ENCODE measurements at regions not wholly inside any gene's neighbourhood (a gene's known extent, or its start where the extent isn't known, plus 50 kb on each side); places are given as distances from the start of the nearest gene placed in this dataset.

GRCh38 chrY:8705636-8706300 is 631.5 kb upstream of the TSPY4 start:
- no peak overlapping the region for H3K4me3 Mint-ChIP-seq
- no peaks in the 10 kb centered on the region for H3K27me3 Mint-ChIP-seq
- CTCF ChIA-PET, result no interaction called here
- no peak overlapping the region for H3K27ac Mint-ChIP-seq
- DNase-seq, result no peak
- H3K4me1 Mint-ChIP-seq, result no peaks in the 10 kb centered on the region
- no peaks in the 10 kb centered on the region for H3K9me3 Mint-ChIP-seq
- no peaks in the 10 kb centered on the region for H3K36me3 Mint-ChIP-seq

DNA sequence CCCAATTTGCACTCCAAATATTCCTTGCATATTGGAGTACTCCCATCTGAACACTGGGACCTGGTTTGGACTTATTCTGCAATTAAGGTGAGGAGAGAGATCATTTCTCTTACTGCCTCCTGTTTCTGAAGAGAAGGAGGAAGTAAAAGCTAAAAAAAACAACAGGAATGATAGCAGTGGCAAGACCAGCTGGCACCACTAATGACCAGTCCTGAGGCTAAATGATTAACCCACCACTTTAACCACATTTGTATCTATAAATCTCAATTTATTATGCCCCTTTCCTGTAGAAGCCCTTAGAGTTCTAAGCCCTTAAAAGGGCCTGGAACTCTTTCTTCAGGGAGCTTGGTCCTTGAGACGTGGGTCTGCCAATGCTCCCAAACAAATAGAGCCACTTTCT is 625.0 kb upstream of the TSPY4 start:
- no peaks in the 10 kb centered on the region for H3K27me3 Mint-ChIP-seq
- no peaks in the 10 kb centered on the region for H3K4me1 Mint-ChIP-seq
- no peaks in the 10 kb centered on the region for H3K9me3 Mint-ChIP-seq
- no peak overlapping the region for H3K27ac Mint-ChIP-seq
- no peak for DNase-seq
- H3K4me3 Mint-ChIP-seq, result no peak overlapping the region
- H3K36me3 Mint-ChIP-seq, result no peaks in the 10 kb centered on the region
- CTCF ChIA-PET, result no interaction called here

- no peaks in the 10 kb centered on the region for H3K4me1 Mint-ChIP-seq
- H3K27ac Mint-ChIP-seq, result no peak overlapping the region
- DNase-seq, result no peak
- no peaks in the 10 kb centered on the region for H3K36me3 Mint-ChIP-seq
- no peaks in the 10 kb centered on the region for H3K9me3 Mint-ChIP-seq
- H3K27me3 Mint-ChIP-seq, result no peaks in the 10 kb centered on the region
- CTCF ChIA-PET, result no interaction called here
- no peak overlapping the region for H3K4me3 Mint-ChIP-seq
Observed at GRCh38 chrY:8715226-8715625, 622.0 kb upstream of the TSPY4 start.

GRCh38 chrY:8726616-8727015 is 610.6 kb upstream of the TSPY4 start:
- Mint-ChIP-seq H3K4me1 (no peaks in the 10 kb centered on the region), H3K9me3 (no peaks in the 10 kb centered on the region), H3K27ac (no peak overlapping the region), H3K4me3 (no peak overlapping the region), H3K27me3 (no peaks in the 10 kb centered on the region), H3K36me3 (no peaks in the 10 kb centered on the region)
- no peak for DNase-seq
- CTCF ChIA-PET, result no interaction called here

DNA sequence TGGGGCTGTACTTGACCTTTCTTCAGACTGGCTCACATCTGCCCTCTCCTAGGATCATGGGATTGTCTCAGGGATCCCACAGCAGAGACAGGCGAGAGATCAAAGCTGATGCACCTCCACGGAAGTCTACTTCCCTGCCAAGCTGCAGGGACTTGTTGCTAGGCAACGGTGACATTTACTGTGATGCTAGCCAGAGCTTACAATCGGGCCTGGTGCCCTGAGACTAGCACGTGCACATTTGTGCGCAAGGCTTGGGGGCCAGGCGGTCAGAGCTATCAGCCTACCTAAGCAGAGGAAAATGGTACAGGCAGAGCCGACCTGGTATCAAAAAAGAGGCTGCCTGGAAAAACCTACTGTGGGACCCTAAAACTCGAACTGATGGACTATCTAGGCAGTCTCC is 607.3 kb upstream of the TSPY4 start:
- no peak overlapping the region for H3K27ac Mint-ChIP-seq
- H3K4me1 Mint-ChIP-seq, result no peaks in the 10 kb centered on the region
- no peaks in the 10 kb centered on the region for H3K36me3 Mint-ChIP-seq
- CTCF ChIA-PET, result no interaction called here
- no peak for DNase-seq
- H3K27me3 Mint-ChIP-seq, result no peaks in the 10 kb centered on the region
- H3K4me3 Mint-ChIP-seq, result no peak overlapping the region
- no peaks in the 10 kb centered on the region for H3K9me3 Mint-ChIP-seq

DNA sequence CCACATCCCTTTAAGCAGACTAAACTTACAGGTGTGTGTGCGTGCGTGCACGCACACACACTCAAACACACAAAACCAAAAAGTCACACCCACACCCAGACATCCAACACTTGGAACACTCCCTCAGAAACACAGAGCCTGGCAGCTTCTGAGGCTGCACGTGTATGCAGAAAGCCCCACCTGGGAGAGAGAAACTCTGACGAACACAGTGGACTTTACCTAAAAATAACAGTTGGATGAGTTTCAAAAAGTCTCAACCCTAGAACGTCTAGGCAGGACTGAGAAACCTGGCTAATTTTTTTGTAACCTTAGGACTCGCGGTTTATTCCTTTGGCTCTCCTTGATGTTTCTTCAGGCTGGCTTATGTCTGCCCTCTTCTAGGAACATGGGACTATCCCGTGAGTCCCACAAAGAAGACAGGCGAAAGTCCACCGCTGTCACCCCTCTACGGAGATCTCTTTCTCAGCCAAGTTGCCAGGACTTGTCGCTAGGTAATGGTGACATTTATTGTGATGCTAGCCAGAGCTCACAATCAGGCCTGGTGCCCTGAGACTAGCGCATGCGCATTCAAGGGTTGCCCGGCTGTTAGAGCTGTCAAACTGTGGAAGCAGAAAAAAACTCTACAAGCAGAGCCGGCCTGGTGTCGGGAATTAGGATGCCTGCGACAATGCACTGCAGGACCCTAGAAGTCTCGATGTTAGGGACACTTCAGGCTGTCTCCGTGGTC is 595.8 kb upstream of the TSPY4 start:
- Mint-ChIP-seq H3K36me3 (no peaks in the 10 kb centered on the region), H3K9me3 (no peaks in the 10 kb centered on the region), H3K27me3 (no peaks in the 10 kb centered on the region), H3K27ac (no peak overlapping the region), H3K4me1 (no peaks in the 10 kb centered on the region), H3K4me3 (no peak overlapping the region)
- CTCF ChIA-PET, result no interaction called here
- DNase-seq, result no peak

- no peak for DNase-seq
- no peaks in the 10 kb centered on the region for H3K4me1 Mint-ChIP-seq
- H3K27ac Mint-ChIP-seq, result no peak overlapping the region
- H3K27me3 Mint-ChIP-seq, result no peaks in the 10 kb centered on the region
- no peak overlapping the region for H3K4me3 Mint-ChIP-seq
- no peaks in the 10 kb centered on the region for H3K9me3 Mint-ChIP-seq
- CTCF ChIA-PET, result no interaction called here
- no peaks in the 10 kb centered on the region for H3K36me3 Mint-ChIP-seq
Observed at GRCh38 chrY:8764184-8764583, 573.1 kb upstream of the TSPY4 start.

- H3K27me3 Mint-ChIP-seq, result no peaks in the 10 kb centered on the region
- no peaks in the 10 kb centered on the region for H3K9me3 Mint-ChIP-seq
Observed at GRCh38 chrY:8781184-8781890, 555.9 kb upstream of the TSPY4 start.

GRCh38 chrY:8794561-8794960 is 542.7 kb upstream of the TSPY4 start:
- DNase-seq, result no peak
- Mint-ChIP-seq H3K4me1 (no peaks in the 10 kb centered on the region), H3K36me3 (no peaks in the 10 kb centered on the region), H3K27me3 (no peaks in the 10 kb centered on the region), H3K27ac (no peak overlapping the region), H3K4me3 (no peak overlapping the region), H3K9me3 (no peaks in the 10 kb centered on the region)
- CTCF ChIA-PET, result no interaction called here

More at GRCh38 chrY:8781184-8781890, 555.9 kb upstream of the TSPY4 start:
- H3K36me3 Mint-ChIP-seq, result no peaks in the 10 kb centered on the region
- H3K4me1 Mint-ChIP-seq, result no peaks in the 10 kb centered on the region
- H3K4me3 Mint-ChIP-seq, result no peak overlapping the region
- no peak for DNase-seq
- no peak overlapping the region for H3K27ac Mint-ChIP-seq
- CTCF ChIA-PET, result no interaction called here

DNA sequence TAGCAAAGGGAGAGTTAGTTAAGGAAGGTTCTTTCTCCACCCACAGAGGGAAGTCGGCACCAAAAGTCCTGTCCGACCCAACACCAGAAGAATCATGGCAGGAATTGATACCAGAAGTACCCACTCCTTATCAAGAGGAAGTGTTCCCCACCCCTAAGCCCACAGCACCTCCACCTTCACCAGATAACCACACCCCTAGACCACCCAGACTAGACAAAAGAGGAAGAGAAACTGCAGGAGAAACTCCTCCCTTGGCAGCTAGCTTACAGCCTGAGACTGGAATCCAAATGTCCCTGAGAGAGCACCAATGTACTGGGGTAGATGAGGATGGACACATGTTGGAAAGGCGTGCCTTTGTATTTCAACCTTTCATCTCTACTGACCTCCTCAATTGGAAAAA is 532.9 kb upstream of the TSPY4 start:
- no peak overlapping the region for H3K27ac Mint-ChIP-seq
- H3K9me3 Mint-ChIP-seq, result no peaks in the 10 kb centered on the region
- no peak for DNase-seq
- H3K36me3 Mint-ChIP-seq, result no peaks in the 10 kb centered on the region
- no peak overlapping the region for H3K4me3 Mint-ChIP-seq
- CTCF ChIA-PET, result no interaction called here
- H3K27me3 Mint-ChIP-seq, result no peaks in the 10 kb centered on the region
- no peaks in the 10 kb centered on the region for H3K4me1 Mint-ChIP-seq

DNA sequence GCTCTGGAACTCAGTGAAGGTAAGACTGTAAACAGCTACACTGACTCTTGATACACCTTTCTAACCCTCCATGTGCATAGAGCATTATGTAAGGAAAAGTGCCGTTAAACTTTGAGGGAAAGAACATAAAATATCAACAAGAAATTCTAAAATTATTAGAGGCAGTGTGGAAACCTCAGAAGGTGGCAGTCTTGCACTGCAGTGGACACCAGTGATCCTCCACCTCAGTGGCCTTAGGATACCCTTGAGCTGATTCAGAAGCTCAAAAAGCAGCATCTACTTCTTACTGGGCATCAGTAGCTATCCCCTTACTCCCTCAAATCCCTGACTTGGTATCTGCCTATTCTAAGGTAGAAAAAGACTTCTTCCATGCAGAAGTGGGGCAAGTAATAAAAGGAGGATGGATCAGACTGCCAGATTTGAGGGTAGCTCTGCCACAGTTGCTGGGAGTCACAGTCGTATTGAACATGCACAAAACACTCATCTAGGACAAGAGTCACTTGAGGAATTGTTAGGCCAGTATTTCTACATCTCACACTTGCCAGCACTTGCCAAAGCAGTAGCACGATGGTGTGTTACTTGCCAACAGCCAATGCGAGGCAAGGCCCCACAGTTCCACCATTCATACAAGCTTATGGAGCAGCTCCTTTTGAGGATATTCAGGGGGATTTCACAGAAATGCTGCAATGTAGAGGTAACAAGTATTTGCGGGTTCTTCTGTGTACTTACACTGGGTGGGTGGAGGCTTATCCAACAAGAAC is 529.4 kb upstream of the TSPY4 start:
- Mint-ChIP-seq H3K27ac (no peak overlapping the region), H3K4me3 (no peak overlapping the region), H3K4me1 (no peaks in the 10 kb centered on the region), H3K27me3 (no peaks in the 10 kb centered on the region), H3K9me3 (no peaks in the 10 kb centered on the region), H3K36me3 (no peaks in the 10 kb centered on the region)
- CTCF ChIA-PET, result interaction anchor here (0.6 kb wide), 1 partner anchor 37 kb away, joined by 6 read pairs; no protein-coding TSS in a partner anchor
- DNase-seq, result no peak

- Mint-ChIP-seq H3K9me3 (no peaks in the 10 kb centered on the region), H3K36me3 (no peaks in the 10 kb centered on the region), H3K27ac (no peak overlapping the region), H3K4me1 (no peaks in the 10 kb centered on the region), H3K4me3 (no peak overlapping the region), H3K27me3 (no peaks in the 10 kb centered on the region)
- CTCF ChIA-PET, result interaction anchor here (0.6 kb wide), 1 partner anchor 36 kb away, joined by 6 read pairs; no protein-coding TSS in a partner anchor
- no peak for DNase-seq
Observed at GRCh38 chrY:8808611-8809010, 528.7 kb upstream of the TSPY4 start.

DNA sequence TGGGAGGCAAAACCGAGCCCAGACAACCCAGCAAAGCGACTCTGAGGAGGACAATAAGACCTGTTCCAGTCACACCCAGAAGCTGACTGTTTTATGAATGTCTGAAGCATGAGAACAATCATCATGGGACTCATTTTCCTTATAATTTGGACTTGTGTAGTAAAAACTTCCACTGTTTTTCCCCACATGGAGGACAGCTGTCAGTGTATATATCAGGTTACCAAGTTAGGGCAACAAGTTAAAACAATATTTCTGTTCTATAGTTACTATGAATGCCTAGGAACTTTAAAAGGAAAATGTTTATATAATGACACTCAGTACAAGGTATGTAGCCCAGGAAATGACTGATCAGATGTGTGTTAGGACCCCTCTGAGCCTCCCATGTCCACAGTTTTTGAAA is 528.2 kb upstream of the TSPY4 start:
- H3K27ac Mint-ChIP-seq, result no peak overlapping the region
- no peaks in the 10 kb centered on the region for H3K9me3 Mint-ChIP-seq
- H3K4me1 Mint-ChIP-seq, result no peaks in the 10 kb centered on the region
- H3K27me3 Mint-ChIP-seq, result no peaks in the 10 kb centered on the region
- DNase-seq, result no peak
- no peaks in the 10 kb centered on the region for H3K36me3 Mint-ChIP-seq
- no peak overlapping the region for H3K4me3 Mint-ChIP-seq
- CTCF ChIA-PET, result no interaction called here

- no peaks in the 10 kb centered on the region for H3K4me1 Mint-ChIP-seq
- H3K27me3 Mint-ChIP-seq, result no peaks in the 10 kb centered on the region
- H3K9me3 Mint-ChIP-seq, result no peaks in the 10 kb centered on the region
- no peaks in the 10 kb centered on the region for H3K36me3 Mint-ChIP-seq
- no peak for DNase-seq
- CTCF ChIA-PET, result no interaction called here
- no peak overlapping the region for H3K4me3 Mint-ChIP-seq
- no peak overlapping the region for H3K27ac Mint-ChIP-seq
Observed at GRCh38 chrY:8814143-8814542, 523.1 kb upstream of the TSPY4 start.

All from activated naive CD4-positive, alpha-beta T cell treated with anti-CD3 and anti-CD28 coated beads, Interleukin-2, amount 10 ng/mL, durations not matched to agents 7 days and 5 days (primary cell).